GM19372 (cell line): ENCODE measurements at regions not wholly inside any gene's neighbourhood (a gene's known extent, or its start where the extent isn't known, plus 50 kb on each side); places are given as distances from the start of the nearest gene placed in this dataset.
"Not testable (repeated sequence)": the region's sequence is repeated elsewhere in the genome, so short reads cannot be mapped to it uniquely, and the experiment has no call there.

ENCODE experiments used
- ATAC-seq: cut with Tn5 transposase; IDR thresholded peaks from one replicate; pipeline ENCODE4 v1.9.1; 2021; ENCODE audit warnings: mild to moderate bottlenecking, low read depth, moderate library complexity; ENCODE audit not compliant: unreplicated experiment

- not testable (repeated sequence) for ATAC-seq
Measured at GRCh38 chr16:22651111-22651817, 140.6 kb downstream of the NPIPB5 start.

- ATAC-seq: no peak
Measured at GRCh38 chr16:22652463-22652845, 141.8 kb downstream of the NPIPB5 start.

- ATAC-seq: no peak
Measured at GRCh38 chr16:22653876-22654275, 143.2 kb downstream of the NPIPB5 start.

- ATAC-seq: not testable (repeated sequence)
Measured at GRCh38 chr16:22656573-22656972, 145.9 kb downstream of the NPIPB5 start.

GRCh38 chr16:22659933-22660332, 149.2 kb downstream of the NPIPB5 start:
- no peak for ATAC-seq

GRCh38 chr16:22660441-22661160, 149.9 kb downstream of the NPIPB5 start:
- ATAC-seq: no peak

GRCh38 chr16:22661161-22661647, 150.5 kb downstream of the NPIPB5 start:
- no peak for ATAC-seq

- ATAC-seq: not testable (repeated sequence)
Measured at GRCh38 chr16:22662958-22663357, 151.0 kb upstream of the HS3ST2 start.

GRCh38 chr16:22663389-22664064, 150.4 kb upstream of the HS3ST2 start:
- ATAC-seq: no peak

- ATAC-seq: no peak
Measured at GRCh38 chr16:22664132-22664531, 149.8 kb upstream of the HS3ST2 start.

GRCh38 chr16:22664561-22664997, 149.4 kb upstream of the HS3ST2 start:
- no peak for ATAC-seq

- no peak for ATAC-seq
Measured at GRCh38 chr16:22665048-22665797, 148.7 kb upstream of the HS3ST2 start.

GRCh38 chr16:22665803-22666202, 148.2 kb upstream of the HS3ST2 start:
- ATAC-seq: no peak

GRCh38 chr16:22668318-22668717, 145.6 kb upstream of the HS3ST2 start:
- no peak for ATAC-seq

GRCh38 chr16:22670044-22670536, 143.9 kb upstream of the HS3ST2 start:
- ATAC-seq: no peak

GRCh38 chr16:22670551-22671041, 143.4 kb upstream of the HS3ST2 start:
- no peak for ATAC-seq

- no peak for ATAC-seq
Measured at GRCh38 chr16:22671301-22672076, 142.5 kb upstream of the HS3ST2 start.

- no peak for ATAC-seq
Measured at GRCh38 chr16:22672830-22673210, 141.1 kb upstream of the HS3ST2 start.

GRCh38 chr16:22673421-22673831, 140.5 kb upstream of the HS3ST2 start:
- no peak for ATAC-seq

GRCh38 chr16:22674832-22675191, 139.2 kb upstream of the HS3ST2 start:
- no peak for ATAC-seq
